Nephron (organoid): ENCODE measurements at regions not wholly inside any gene's neighbourhood (a gene's known extent, or its start where the extent isn't known, plus 50 kb on each side); places are given as distances from the start of the nearest gene placed in this dataset.

Experiments used
- H3K27ac Mint-ChIP-seq, 3 experiments: 2 replicates each; pipeline ENCODE4 v1.8.0; 2020; ENCODE audit warnings: mixed read lengths in 3 of 3, mild to moderate bottlenecking in 2 of 3, moderate library complexity in 1 of 3
- H3K27me3 Mint-ChIP-seq: 2 replicates; pipeline ENCODE4 v1.8.0; 2021; ENCODE audit warnings: low read depth, mild to moderate bottlenecking, moderate library complexity, mixed read lengths
- H3K36me3 Mint-ChIP-seq: 2 replicates; pipeline ENCODE4 v1.8.0; 2020; ENCODE audit warnings: low read depth, mixed read lengths
- H3K4me1 Mint-ChIP-seq: 2 replicates; pipeline ENCODE4 v1.8.0; 2020; ENCODE audit warnings: mixed read lengths
- H3K4me3 Mint-ChIP-seq, 3 experiments: 2 replicates each; pipeline ENCODE4 v1.8.0; 2020; ENCODE audit warnings: mild to moderate bottlenecking in 3 of 3, mixed read lengths in 3 of 3, moderate library complexity in 2 of 3
- H3K9me3 Mint-ChIP-seq: 2 replicates; pipeline ENCODE4 v1.8.0; 2020; ENCODE audit warnings: mixed read lengths
- CTCF ChIP-seq, 3 experiments: fragments of 200-600 bp; sonication (generic); IDR thresholded peaks; one replicate each; pipeline ENCODE4 v1.5.0; 2021; ENCODE audit warnings: antibody characterized with exemption in 3 of 3; ENCODE audit not compliant: unreplicated experiment in 3 of 3

GRCh38 chr6:112760831-112761230, 413.7 kb downstream of the RFPL4B start:
- Mint-ChIP-seq H3K4me3 (no peak overlapping the region), H3K36me3 (no peaks in the 10 kb centered on the region), H3K9me3 (peaks cover 20% of the 10 kb centered on the region), H3K27me3 (no peaks in the 10 kb centered on the region), H3K4me1 (no peaks in the 10 kb centered on the region), H3K27ac (no peak overlapping the region)
- no peak for TF ChIP-seq CTCF (IDR thresholded peaks at IDR 0.05; ENCODE audit: unreplicated experiment in 3 of 3)

GRCh38 chr6:112761740-112762139, 414.6 kb downstream of the RFPL4B start:
- Mint-ChIP-seq H3K27ac (no peak overlapping the region), H3K4me3 (no peak overlapping the region), H3K4me1 (no peaks in the 10 kb centered on the region), H3K9me3 (peaks cover 17% of the 10 kb centered on the region), H3K27me3 (no peaks in the 10 kb centered on the region), H3K36me3 (no peaks in the 10 kb centered on the region)
- TF ChIP-seq CTCF (IDR thresholded peaks at IDR 0.05; ENCODE audit: unreplicated experiment in 3 of 3), result no peak

GRCh38 chr6:112764377-112764776, 417.2 kb downstream of the RFPL4B start:
- H3K9me3 Mint-ChIP-seq, result peaks cover 25% of the 10 kb centered on the region
- H3K27ac Mint-ChIP-seq, result no peak overlapping the region
- H3K4me3 Mint-ChIP-seq, result no peak overlapping the region
- H3K4me1 Mint-ChIP-seq, result no peaks in the 10 kb centered on the region
- no peak for TF ChIP-seq CTCF (IDR thresholded peaks at IDR 0.05; ENCODE audit: unreplicated experiment in 3 of 3)
- H3K27me3 Mint-ChIP-seq, result no peaks in the 10 kb centered on the region
- peaks cover 7% of the 10 kb centered on the region for H3K36me3 Mint-ChIP-seq

GRCh38 chr6:112770308-112770707, 423.2 kb downstream of the RFPL4B start:
- Mint-ChIP-seq H3K9me3 (peaks cover 13% of the 10 kb centered on the region), H3K4me1 (no peaks in the 10 kb centered on the region), H3K36me3 (peaks cover 7% of the 10 kb centered on the region), H3K27me3 (no peaks in the 10 kb centered on the region), H3K4me3 (no peak overlapping the region), H3K27ac (peak overlapping the region in 2 of 3 experiments; percentile 21 to 64)
- TF ChIP-seq CTCF (IDR thresholded peaks at IDR 0.05; ENCODE audit: unreplicated experiment in 3 of 3), result no peak

- no peak overlapping the region for H3K4me3 Mint-ChIP-seq
- H3K9me3 Mint-ChIP-seq, result peaks cover 6% of the 10 kb centered on the region
Measured at GRCh38 chr6:112773187-112773586, 426.1 kb downstream of the RFPL4B start.

More at GRCh38 chr6:112773187-112773586, 426.1 kb downstream of the RFPL4B start:
- TF ChIP-seq CTCF (IDR thresholded peaks at IDR 0.05; ENCODE audit: unreplicated experiment in 3 of 3), result no peak
- Mint-ChIP-seq H3K36me3 (peaks cover 6% of the 10 kb centered on the region), H3K27me3 (no peaks in the 10 kb centered on the region), H3K27ac (no peak overlapping the region), H3K4me1 (no peaks in the 10 kb centered on the region)
